GM18502 (cell line): ENCODE measurements at regions not wholly inside any gene's neighbourhood (a gene's known extent, or its start where the extent isn't known, plus 50 kb on each side); places are given as distances from the start of the nearest gene placed in this dataset.
"Not testable (repeated sequence)": the region's sequence is repeated elsewhere in the genome, so short reads cannot be mapped to it uniquely, and the experiment has no call there.

Experiments
- ATAC-seq: cut with Tn5 transposase; IDR thresholded peaks from one replicate; pipeline ENCODE4 v1.9.1; 2021; ENCODE audit warnings: mild to moderate bottlenecking; ENCODE audit not compliant: unreplicated experiment, poor library complexity

GRCh38 chr6:71049198-71049770 lies 92.4 kb upstream of the B3GAT2 start:
- no peak for ATAC-seq

GRCh38 chr6:71053475-71053874 lies 96.6 kb upstream of the B3GAT2 start:
- no peak for ATAC-seq

- ATAC-seq = no peak
Observed at GRCh38 chr6:71056656-71057055, 99.8 kb upstream of the B3GAT2 start.

GRCh38 chr6:71066153-71066552 lies 109.3 kb upstream of the B3GAT2 start:
- no peak for ATAC-seq

GRCh38 chr6:71067816-71068215 lies 111.0 kb upstream of the B3GAT2 start:
- ATAC-seq = no peak

- no peak for ATAC-seq
Observed at GRCh38 chr6:71072508-71072907, 115.6 kb upstream of the B3GAT2 start.

GRCh38 chr6:71077655-71078054 lies 120.8 kb upstream of the B3GAT2 start:
- no peak for ATAC-seq

- ATAC-seq = no peak
Observed at GRCh38 chr6:71079677-71080076, 122.8 kb upstream of the B3GAT2 start.

- ATAC-seq = no peak
Observed at GRCh38 chr6:71080133-71080532, 123.3 kb upstream of the B3GAT2 start.

GRCh38 chr6:71080826-71081225 lies 124.0 kb upstream of the B3GAT2 start:
- ATAC-seq = no peak

- no peak for ATAC-seq
Observed at GRCh38 chr6:71082033-71082650, 125.3 kb upstream of the B3GAT2 start.

GRCh38 chr6:71083308-71083820 lies 126.5 kb upstream of the B3GAT2 start:
- no peak for ATAC-seq

GRCh38 chr6:71088166-71088565 lies 131.3 kb upstream of the B3GAT2 start:
- no peak for ATAC-seq

GRCh38 chr6:71090217-71090616 lies 133.4 kb upstream of the B3GAT2 start:
- ATAC-seq = no peak

- ATAC-seq = no peak
Observed at GRCh38 chr6:71091167-71091566, 134.3 kb upstream of the B3GAT2 start.

- no peak for ATAC-seq
Observed at GRCh38 chr6:71091956-71092355, 135.1 kb upstream of the B3GAT2 start.

- ATAC-seq = not testable (repeated sequence)
Observed at GRCh38 chr6:71097264-71097663, 140.4 kb upstream of the B3GAT2 start.

GRCh38 chr6:71099649-71100048 lies 142.8 kb upstream of the B3GAT2 start:
- ATAC-seq = no peak

- no peak for ATAC-seq
Observed at GRCh38 chr6:71103130-71103529, 146.3 kb upstream of the B3GAT2 start.

- no peak for ATAC-seq
Observed at GRCh38 chr6:71103641-71104040, 146.8 kb upstream of the B3GAT2 start.

GRCh38 chr6:71106276-71106675 lies 149.4 kb upstream of the B3GAT2 start:
- ATAC-seq = no peak

GRCh38 chr6:71107911-71108420 lies 151.1 kb upstream of the B3GAT2 start:
- no peak for ATAC-seq
